K562 (cell line): ENCODE measurements at regions not wholly inside any gene's neighbourhood (a gene's known extent, or its start where the extent isn't known, plus 50 kb on each side); places are given as distances from the start of the nearest gene placed in this dataset.

ENCODE experiments used
- ATAC-seq: fragments of 200-7000 bp; cut with Tn5 transposase; 3 replicates; pipeline ENCODE4 v1.9.1; 2020; ENCODE audit warnings: moderate library complexity
- BruUV-seq: library from RNA; stranded (reverse); fragments of 400-500 nt; replicated peaks from 2 replicates; lab custom pipeline; 2021; lab: Mats Ljungman, UMichigan
- CTCF ChIA-PET: fragments of 300-600 bp; formaldehyde crosslinking; extraction: SDS; loops from one replicate; lab custom pipeline; 2021; ENCODE audit warnings: low intra/inter-chr PET ratio; lab: Yijun Ruan, JAX
- POLR2A ChIA-PET: fragments of 300-600, 350-650 bp; sonication (Branson Sonifier 250); formaldehyde crosslinking; extraction: SDS; loops from one replicate; lab custom pipeline; 2021; ENCODE audit warnings: antibody characterized with exemption, inconsistent platforms; lab: Yijun Ruan, JAX
- DNase-seq, 4 experiments: peaks; one replicate each; pipeline versions ENCODE4 v3.0.0 to v3.0.0-alpha.2; 2011 to 2018; ENCODE audit warnings: low spot score in 3 of 4, mixed read lengths in 3 of 4; ENCODE audit errors: extremely low read depth in 1 of 4
- FAIRE-seq: peaks from 2 replicates; lab custom pipeline; 2011; peaks lifted over from hg19 to GRCh38; lab: Jason Lieb, UNC
- H2AFZ ChIP-seq: 2 replicates; pipeline ENCODE4 v1.6.0; 2011; ENCODE audit warnings: low read depth, low read length, control low read depth, inconsistent platforms
- H3K27ac ChIP-seq: fragments of 200-600 bp; 3 replicates; pipeline ENCODE4 v1.8.0; 2011; ENCODE audit warnings: low read depth, mild to moderate bottlenecking, control low read depth, inconsistent platforms, low read length, moderate library complexity, mixed read lengths; ENCODE audit errors: extremely low read depth
- H3K27me3 ChIP-seq, 2 experiments: fragments of 300-600 bp in 1 of 2; 2 replicates in 1 of 2; 3 replicates in 1 of 2; pipeline versions ENCODE4 v1.6.0 to v1.8.0; 2011; ENCODE audit warnings: inconsistent platforms in 2 of 2, low read length in 2 of 2, mild to moderate bottlenecking in 1 of 2, mixed read lengths in 1 of 2, moderate library complexity in 1 of 2; ENCODE audit not compliant: control insufficient read depth in 2 of 2, insufficient read depth in 2 of 2
- H3K36me3 ChIP-seq: fragments of 300-600 bp; 3 replicates; pipeline ENCODE4 v1.8.0; 2011; ENCODE audit warnings: mild to moderate bottlenecking, low read length, inconsistent platforms; ENCODE audit not compliant: control insufficient read depth, insufficient read depth
- H3K4me1 ChIP-seq, 2 experiments: fragments of 200-600 bp in 1 of 2; replicated peaks in 1 of 2; 2 replicates in 1 of 2; 3 replicates in 1 of 2; pipeline versions ENCODE4 v1.5.1 to v1.8.0; 2011; ENCODE audit warnings: inconsistent platforms in 2 of 2, low read length in 2 of 2, mild to moderate bottlenecking in 1 of 2, mixed read lengths in 1 of 2, moderate library complexity in 1 of 2; ENCODE audit not compliant: control insufficient read depth in 2 of 2, insufficient read depth in 2 of 2
- H3K4me2 ChIP-seq: 2 replicates; pipeline ENCODE4 v1.6.1; 2011; ENCODE audit warnings: low read length, control low read depth, inconsistent platforms, mixed read lengths; ENCODE audit not compliant: insufficient read depth
- H3K4me3 ChIP-seq: fragments of 200-600 bp; sonication (generic), shearing (Covaris generic); 2 replicates; pipeline ENCODE4 v1.5.1; 2016; ENCODE audit warnings: control low read depth, inconsistent platforms
- H3K79me2 ChIP-seq: fragments of 200-600 bp; 3 replicates; pipeline ENCODE4 v1.8.0; 2011; ENCODE audit warnings: low read length, inconsistent platforms; ENCODE audit not compliant: control insufficient read depth, insufficient read depth
- H3K9ac ChIP-seq, 2 experiments: 2 replicates each; pipeline versions ENCODE4 v1.6.0 to v1.6.1; 2011; ENCODE audit warnings: low read depth in 2 of 2, low read length in 2 of 2, control low read depth in 1 of 2, inconsistent platforms in 1 of 2, mild to moderate bottlenecking in 1 of 2, mixed read lengths in 1 of 2; ENCODE audit not compliant: insufficient read depth in 1 of 2
- H3K9me1 ChIP-seq: one replicate; pipeline ENCODE4 v1.6.0; 2011; ENCODE audit warnings: inconsistent platforms, mild to moderate bottlenecking, low read length, moderate library complexity; ENCODE audit not compliant: control insufficient read depth, insufficient read depth
- H3K9me3 ChIP-seq: replicated peaks from 2 replicates; pipeline ENCODE4 v1.5.1; 2011; ENCODE audit warnings: low read depth, low read length, inconsistent platforms; ENCODE audit not compliant: control insufficient read depth, insufficient read depth
- H4K20me1 ChIP-seq: replicated peaks from 2 replicates; pipeline ENCODE4 v1.6.1; 2011; ENCODE audit warnings: low read length, inconsistent platforms, mixed read lengths; ENCODE audit not compliant: control insufficient read depth, insufficient read depth
- FOSL1 ChIP-seq: fragments of 200-800 bp; sonication (Bioruptor generic); conservative IDR thresholded peaks from 2 replicates; pipeline ENCODE4 v1.6.1; 2016; ENCODE audit warnings: missing genetic modification characterization, missing compliant biosample characterization
- MLLT1 ChIP-seq, 2 experiments: fragments of 450-650 bp; IDR thresholded peaks; 2 replicates each; pipeline ENCODE4 v1.6.1; 2016
- NFIX ChIP-seq: fragments of 250-450 bp; sonication (Bioruptor Pico); IDR thresholded peaks from 2 replicates; pipeline ENCODE4 v1.4.0; 2020; ENCODE audit warnings: low read depth, mild to moderate bottlenecking, moderate library complexity
- REST ChIP-seq, 2 experiments: fragments of 450-650 bp; formaldehyde crosslinking in 1 of 2; IDR thresholded peaks; 2 replicates each; pipeline versions ENCODE4 v1.4.0 to v1.6.1; 2014 to 2020; ENCODE audit warnings: mild to moderate bottlenecking in 2 of 2, borderline replicate concordance in 1 of 2, low read depth in 1 of 2
- TSC22D4 ChIP-seq: fragments of 450-650 bp; IDR thresholded peaks from 2 replicates; pipeline ENCODE4 v1.6.1; 2016; ENCODE audit warnings: missing genetic modification characterization, missing biosample characterization, control low read depth
- USF1 ChIP-seq: sonication (generic); formaldehyde crosslinking; IDR thresholded peaks from 2 replicates; pipeline ENCODE4 v1.9.0; 2022; ENCODE audit warnings: mild to moderate bottlenecking, missing genetic modification reagents
- ZBTB17 ChIP-seq: fragments of 450-650 bp; formaldehyde crosslinking; IDR thresholded peaks from 2 replicates; pipeline ENCODE4 v1.4.0; 2020; ENCODE audit warnings: mild to moderate bottlenecking
- ZNF174 ChIP-seq: fragments of 250-450 bp; sonication (Bioruptor Pico); IDR thresholded peaks from 2 replicates; pipeline ENCODE4 v1.4.0; 2020; ENCODE audit warnings: mild to moderate bottlenecking
- ZNF212 ChIP-seq: fragments of 450-650 bp; formaldehyde crosslinking; IDR thresholded peaks from 2 replicates; pipeline ENCODE4 v1.4.0; 2020; ENCODE audit warnings: mild to moderate bottlenecking
- WGBS: fragments of 100-300 bp; shearing (Covaris generic); methylation state at CpG from one replicate; pipeline ENCODE4 v1.1.6; 2016; ENCODE audit warnings: low coverage, mixed read lengths; ENCODE audit not compliant: insufficient coverage; ENCODE audit errors: missing lambda C conversion rate; 5-methylcytosine and 5-hydroxymethylcytosine counted together
- in situ Hi-C: fragments of 300-500 bp; cut with MboI; formaldehyde crosslinking; loops from 4 replicates; pipeline ENCODE4 v1.15.0; 2018; ENCODE audit warnings: inconsistent platforms, mixed read lengths
- intact Hi-C: fragments of 100-400 bp; cut with micrococcal nuclease; formaldehyde crosslinking; loops from 2 replicates; pipeline ENCODE4 v1.14.2; 2022

DNA sequence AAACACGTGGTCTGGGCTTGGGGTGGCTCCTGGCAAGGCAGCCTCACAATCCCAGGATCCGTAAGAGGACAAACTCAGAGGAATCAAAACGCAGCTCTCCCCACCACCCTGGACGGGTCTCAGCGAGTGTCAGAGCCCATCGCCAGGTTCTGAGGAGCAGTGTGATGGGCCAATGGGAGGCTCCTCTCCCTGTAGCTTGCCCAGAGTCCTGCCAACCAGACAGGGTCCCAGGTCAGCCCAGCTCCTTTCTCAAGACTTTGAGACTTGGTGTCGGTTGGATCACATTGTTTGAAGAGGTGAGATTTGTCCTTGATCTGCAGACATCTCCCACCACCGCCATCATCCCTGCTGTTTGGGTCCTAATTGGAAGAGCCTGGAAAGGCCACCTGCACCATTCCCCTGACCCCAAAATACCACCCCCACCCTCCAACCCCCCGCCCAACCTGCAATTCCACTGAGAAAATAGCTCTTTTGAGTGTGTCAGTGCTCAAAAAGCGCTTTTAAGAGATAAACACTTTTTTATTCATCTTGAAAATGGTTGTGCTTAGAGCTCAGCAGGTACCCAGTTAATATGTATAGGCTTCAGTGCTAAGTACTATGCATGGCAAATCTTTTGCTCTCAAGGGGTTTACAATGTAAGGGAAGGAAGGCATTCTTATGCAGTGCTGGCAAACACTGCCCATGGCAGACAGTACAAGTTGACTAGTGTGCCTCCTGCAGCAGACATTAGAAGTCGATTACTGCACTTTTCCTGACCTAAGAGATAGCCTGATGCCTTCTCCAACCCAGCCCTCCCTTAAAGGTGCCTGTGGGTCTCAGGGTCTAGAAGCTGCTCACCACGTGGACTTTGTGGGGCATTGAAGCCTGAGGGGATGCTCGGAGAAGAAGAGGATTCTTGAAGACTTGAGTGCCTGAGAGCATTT is 50.6 kb downstream of the GLI2 start:
- H3K4me2 ChIP-seq, result no peak overlapping the region
- ChIA-PET POLR2A (interaction anchor here (0.6 to 1.1 kb wide), 2 partner anchors 110 to 140 kb away, joined by 3 read pairs; no protein-coding TSS in a partner anchor), CTCF (no interaction called here)
- ATAC-seq (no peak), FAIRE-seq (no peak), DNase-seq (no peak)
- no TSS peak for BruUV-seq
- intact Hi-C loops (no loop called here), in situ Hi-C loops (no loop called here)
- peaks cover 7% of the 10 kb centered on the region; the same call in 1 of the 2 replicates for H4K20me1 ChIP-seq
- no peaks in the 10 kb centered on the region for H3K79me2 ChIP-seq
- H3K9me3 ChIP-seq, result no peaks in the 10 kb centered on the region
- H3K27ac ChIP-seq, result no peak overlapping the region
- no peak overlapping the region for H3K9ac ChIP-seq
- H3K9me1 ChIP-seq, result no peaks in the 10 kb centered on the region
- no peaks in the 10 kb centered on the region for H3K4me1 ChIP-seq
- 0% methylated on average over 12 of the region's 13 CpGs for WGBS
- H2AFZ ChIP-seq, result no peak overlapping the region
- no peak overlapping the region for H3K4me3 ChIP-seq
- H3K27me3 ChIP-seq, result peaks cover 9 to 60% of the 10 kb centered on the region in 2 experiments; a peak in 3 of 5 replicates
- no peaks in the 10 kb centered on the region for H3K36me3 ChIP-seq
- no peak for TF ChIP-seq NFIX (CRISPR knock-in tag)
- TF ChIP-seq MLLT1 (IDR thresholded peaks at IDR 0.05), result peak in 1 of 2 experiments; percentile 94; a peak in 2 of 4 replicates
- peak; percentile 94 for TF ChIP-seq ZBTB17 (CRISPR knock-in tag)
- peak; percentile 21; the same call in 1 of the 2 replicates for TF ChIP-seq REST (IDR thresholded peaks at IDR 0.05; ENCODE audit: borderline replicate concordance)
- no peak for TF ChIP-seq REST (CRISPR knock-in tag; IDR thresholded peaks at IDR 0.05; ENCODE audit: low read depth)
- no peak for TF ChIP-seq ZNF212
- TF ChIP-seq TSC22D4 (tag), result no peak
- no peak for TF ChIP-seq ZNF174 (CRISPR knock-in tag)
- no peak for TF ChIP-seq FOSL1 (tag)
- no peak for TF ChIP-seq USF1 (CRISPR knock-in tag)
